ENCODE measurements at regions not wholly inside any gene's neighbourhood (a gene's known extent, or its start where the extent isn't known, plus 50 kb on each side); places are given as distances from the start of the nearest gene placed in this dataset.

DNA sequence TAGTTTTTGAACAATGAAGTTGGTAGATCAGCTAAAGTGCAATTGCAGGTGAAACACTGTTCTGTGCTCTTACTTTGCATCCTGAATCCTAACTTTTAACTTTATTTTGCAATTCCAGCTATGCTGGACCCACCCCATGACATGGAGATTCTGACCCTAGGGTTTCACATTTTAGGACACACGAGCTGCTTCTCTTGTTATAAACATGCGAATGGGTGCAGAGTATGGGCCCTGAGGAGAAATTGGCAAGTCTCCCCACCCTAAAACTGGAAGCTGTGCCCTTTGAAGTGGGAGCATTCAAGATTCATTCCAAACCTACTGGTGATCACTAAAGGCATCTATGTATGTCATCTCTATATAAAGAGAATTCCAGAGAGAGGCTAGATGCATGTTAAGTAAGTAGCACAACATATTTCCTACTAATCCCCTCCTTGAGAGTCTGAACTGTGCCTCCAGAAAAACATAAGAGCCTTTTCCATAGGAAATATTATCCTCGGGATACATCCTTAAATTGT, 794.3 kb upstream of the ZEB2 start:
- TF ChIP-seq, protein P1, sequence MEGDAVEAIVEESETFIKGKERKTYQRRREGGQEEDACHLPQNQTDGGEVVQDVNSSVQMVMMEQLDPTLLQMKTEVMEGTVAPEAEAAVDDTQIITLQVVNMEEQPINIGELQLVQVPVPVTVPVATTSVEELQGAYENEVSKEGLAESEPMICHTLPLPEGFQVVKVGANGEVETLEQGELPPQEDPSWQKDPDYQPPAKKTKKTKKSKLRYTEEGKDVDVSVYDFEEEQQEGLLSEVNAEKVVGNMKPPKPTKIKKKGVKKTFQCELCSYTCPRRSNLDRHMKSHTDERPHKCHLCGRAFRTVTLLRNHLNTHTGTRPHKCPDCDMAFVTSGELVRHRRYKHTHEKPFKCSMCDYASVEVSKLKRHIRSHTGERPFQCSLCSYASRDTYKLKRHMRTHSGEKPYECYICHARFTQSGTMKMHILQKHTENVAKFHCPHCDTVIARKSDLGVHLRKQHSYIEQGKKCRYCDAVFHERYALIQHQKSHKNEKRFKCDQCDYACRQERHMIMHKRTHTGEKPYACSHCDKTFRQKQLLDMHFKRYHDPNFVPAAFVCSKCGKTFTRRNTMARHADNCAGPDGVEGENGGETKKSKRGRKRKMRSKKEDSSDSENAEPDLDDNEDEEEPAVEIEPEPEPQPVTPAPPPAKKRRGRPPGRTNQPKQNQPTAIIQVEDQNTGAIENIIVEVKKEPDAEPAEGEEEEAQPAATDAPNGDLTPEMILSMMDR (IDR thresholded peaks at IDR 0.05): no peak
- no peak for TF ChIP-seq EP300 (IDR thresholded peaks at IDR 0.05)
- TF ChIP-seq POLR2AphosphoS5 (IDR thresholded peaks at IDR 0.05): no peak
- no peak for TF ChIP-seq POLR2A (IDR thresholded peaks at IDR 0.05)
